Myocyte (in vitro differentiated cells): ENCODE measurements at regions not wholly inside any gene's neighbourhood (a gene's known extent, or its start where the extent isn't known, plus 50 kb on each side); places are given as distances from the start of the nearest gene placed in this dataset.
"Not testable (repeated sequence)": the region's sequence is repeated elsewhere in the genome, so short reads cannot be mapped to it uniquely, and the experiment has no call there.

ENCODE experiments used
- DNase-seq: peaks from one replicate; pipeline ENCODE4 v3.0.0-alpha.2; 2012; ENCODE audit warnings: low read depth

DNA sequence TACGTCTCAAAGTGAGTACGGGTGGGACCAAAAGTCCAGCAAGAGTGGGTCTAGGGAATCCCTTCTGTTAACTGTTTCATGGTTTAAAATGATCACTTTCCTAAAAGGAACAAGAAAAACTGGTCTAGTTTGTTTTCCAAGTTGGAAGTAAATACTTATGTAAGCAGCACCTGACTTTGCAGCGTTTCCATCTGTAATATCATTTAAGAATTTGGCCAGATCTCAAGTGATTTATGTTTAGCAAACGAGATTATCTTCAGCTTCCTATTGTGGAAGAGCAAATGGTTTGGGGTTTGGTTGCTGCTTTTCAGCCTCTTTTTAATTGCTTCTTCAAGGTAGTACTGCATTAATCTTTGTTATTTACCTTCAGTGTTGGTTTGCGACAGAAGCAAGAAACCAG is 50.4 kb downstream of the FHIP1A start:
- no peak for DNase-seq

DNA sequence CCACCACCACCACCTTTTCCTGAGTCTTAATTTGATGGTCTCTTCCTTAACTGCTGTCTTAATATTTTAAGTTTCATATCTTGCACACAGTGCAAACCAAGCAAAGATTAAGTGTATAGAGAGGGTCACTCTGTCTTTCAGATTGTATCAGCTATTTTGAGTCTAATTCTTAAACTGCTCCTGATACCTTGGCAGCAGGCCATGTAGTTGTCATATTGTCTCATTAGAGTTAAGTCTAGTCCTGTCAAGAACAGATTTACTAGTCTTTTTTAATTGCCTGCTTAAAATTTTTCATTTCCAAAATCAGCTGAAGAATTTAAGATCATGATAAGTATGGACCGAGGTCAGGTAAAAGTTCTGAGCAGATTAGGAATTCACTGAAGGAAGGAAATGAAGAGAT is 51.5 kb downstream of the FHIP1A start:
- DNase-seq = no peak

DNA sequence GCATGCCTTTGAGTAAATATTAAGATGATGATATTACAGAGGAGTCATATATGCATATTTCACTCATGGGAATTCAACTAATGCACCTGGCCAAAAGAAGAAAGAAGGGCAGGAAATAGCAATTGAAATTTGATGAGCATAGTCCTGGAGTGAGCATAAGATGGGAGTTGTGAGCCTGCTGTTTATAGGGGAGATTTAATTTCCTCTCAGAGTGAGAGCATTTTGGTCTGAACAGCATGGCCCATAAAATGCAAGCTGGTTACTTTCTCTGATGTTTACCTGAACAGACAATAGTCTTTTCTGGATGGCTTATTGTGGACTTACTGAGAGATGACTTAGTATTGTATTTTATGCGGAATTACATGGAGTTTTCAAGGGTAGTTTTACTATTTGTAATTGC is 53.6 kb downstream of the FHIP1A start:
- DNase-seq = no peak

DNA sequence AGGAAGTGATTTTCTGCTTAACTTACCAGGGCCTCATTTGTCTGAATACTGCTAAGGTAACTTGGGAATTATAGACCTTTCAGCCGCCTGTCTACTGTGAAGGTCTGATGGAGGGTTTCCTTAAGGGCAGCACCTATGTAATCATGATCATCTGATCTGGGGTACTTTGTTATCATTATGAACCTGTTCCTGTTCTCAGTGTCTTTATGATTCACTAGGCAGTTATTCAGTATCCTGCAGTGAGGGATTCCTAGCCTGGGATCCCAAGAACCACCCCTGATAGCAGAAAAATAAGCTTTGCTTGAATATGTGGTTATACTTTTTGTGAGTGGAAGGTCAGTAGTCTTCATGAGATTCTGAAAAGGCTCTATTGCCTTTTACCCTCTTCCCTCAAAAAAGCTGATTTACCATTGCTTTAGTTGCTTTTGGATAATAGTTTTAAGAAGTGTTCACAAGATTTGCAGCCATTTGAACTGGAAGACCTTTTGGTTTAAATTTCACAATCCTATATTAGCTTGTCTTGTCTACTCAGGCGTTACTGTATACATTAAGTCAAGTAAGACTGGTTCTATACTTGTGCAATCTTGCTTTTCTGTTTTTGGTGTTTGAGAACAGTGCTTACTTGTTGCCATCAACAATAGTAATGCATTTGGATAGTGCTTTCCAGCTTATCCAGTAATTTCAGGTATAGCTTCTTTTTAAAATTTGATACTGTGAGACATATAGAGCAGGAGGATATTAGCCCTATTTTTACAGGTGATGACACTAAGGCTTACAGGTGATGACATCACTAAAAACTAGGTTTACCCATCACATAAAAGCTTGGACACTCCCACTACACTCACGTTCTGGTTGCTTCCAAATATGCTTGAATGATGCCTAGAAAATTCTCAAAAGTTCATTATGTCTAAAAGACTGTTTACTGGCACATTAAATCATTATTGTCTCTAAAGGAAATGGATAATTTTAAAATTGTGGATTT is 60.0 kb downstream of the FHIP1A start:
- no peak for DNase-seq

DNA sequence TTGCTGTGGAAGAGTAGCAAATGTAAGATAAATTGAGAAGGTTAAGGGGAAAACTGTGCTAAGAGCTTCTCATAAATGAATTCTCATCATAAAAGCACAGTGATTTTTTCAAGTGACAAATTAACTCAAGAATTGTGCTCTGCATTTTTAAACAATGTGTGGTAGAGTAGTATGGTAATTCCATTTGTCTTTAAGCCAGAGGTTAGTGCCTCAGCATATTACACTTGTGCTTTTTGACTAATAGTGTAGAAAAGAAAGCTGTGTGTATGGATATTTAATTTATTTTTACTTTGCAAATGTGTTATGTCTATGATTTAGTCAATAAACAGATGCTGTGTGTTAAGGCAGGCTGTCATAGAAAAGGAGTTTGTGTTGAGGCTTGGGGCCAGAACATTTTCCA is 61.0 kb downstream of the FHIP1A start:
- no peak for DNase-seq

DNA sequence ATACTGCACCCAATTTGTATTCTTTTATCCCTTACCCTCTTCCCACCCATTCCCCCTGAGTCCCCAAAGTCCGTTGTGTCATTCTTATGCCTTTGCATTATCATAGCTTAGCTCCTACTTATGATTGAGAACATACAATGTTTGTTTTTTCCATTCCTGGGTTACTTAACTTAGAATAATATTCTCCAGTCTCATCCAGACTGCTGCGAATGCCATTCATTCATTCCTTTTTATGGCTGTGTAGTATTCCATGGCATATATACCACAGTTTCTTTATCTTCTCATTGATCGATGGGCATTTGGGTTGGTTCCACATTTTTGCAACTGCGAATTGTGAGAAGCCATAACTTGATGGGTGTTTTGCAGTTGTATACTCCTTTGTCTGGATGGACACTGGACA is 62.8 kb downstream of the FHIP1A start:
- DNase-seq = no peak

DNA sequence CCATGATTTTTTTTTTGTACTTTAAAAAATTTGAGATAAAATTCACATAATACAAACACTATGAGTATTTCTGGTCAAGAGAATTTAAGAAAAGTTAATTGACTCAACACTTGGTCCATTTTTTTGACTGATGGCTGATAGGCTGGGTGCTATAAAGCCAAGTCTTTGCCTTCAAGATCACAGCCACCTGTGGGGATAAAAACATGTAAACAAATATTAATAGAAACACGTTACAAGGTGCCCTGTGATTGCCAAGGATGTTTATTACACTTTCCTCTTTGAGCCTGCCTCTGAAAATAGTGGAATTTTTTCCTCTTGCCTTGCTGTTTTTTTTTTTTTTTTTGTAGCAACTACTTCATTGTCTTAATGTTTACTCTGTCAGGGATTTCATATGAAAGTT is 63.3 kb downstream of the FHIP1A start:
- DNase-seq = no peak

DNA sequence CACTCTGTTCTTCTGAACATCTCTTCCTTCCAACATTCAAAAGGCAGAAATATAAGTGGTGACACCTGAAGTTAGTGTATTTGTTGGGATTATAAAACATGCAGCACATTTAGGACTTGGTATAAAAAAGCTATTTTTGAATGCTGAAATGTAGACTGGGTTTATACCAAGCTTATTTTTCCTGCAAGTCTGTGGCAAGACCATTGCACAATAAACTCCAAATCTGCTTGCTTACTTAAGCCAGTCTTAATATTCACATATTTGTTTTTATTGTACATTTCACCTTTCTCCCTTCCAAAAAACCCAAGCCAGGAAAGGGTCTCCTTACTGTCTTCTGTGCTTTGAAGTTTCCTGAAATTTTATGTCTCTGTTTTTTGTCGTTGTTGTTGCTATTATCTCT is 63.7 kb downstream of the FHIP1A start:
- DNase-seq = no peak

DNA sequence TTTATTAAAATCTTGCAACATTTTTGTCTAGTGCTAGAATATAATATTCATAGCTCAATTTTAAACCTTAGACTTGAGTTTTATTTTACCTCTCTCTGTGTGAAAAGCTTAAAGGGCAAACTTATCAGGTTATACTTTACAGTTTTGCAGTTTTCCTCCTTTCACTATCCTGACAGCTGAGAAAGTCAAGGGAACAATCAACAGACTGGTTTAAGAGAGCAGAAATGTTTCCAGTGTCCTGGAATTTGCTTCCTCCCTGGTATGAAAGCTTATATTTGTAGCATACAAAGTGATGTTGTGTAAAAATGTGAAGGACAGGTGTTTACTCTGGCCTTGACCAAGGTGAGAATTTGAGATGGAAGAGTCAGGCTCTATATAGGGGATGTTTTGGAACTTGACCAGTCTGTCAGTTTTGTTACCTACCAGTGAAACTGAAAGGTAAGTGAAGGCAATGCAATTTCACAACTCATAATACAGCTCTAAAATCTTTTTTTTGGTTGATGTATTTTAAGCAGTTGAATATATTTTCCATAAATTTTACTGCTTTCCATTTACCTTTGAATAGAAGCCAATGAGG is 64.6 kb downstream of the FHIP1A start:
- no peak for DNase-seq

DNA sequence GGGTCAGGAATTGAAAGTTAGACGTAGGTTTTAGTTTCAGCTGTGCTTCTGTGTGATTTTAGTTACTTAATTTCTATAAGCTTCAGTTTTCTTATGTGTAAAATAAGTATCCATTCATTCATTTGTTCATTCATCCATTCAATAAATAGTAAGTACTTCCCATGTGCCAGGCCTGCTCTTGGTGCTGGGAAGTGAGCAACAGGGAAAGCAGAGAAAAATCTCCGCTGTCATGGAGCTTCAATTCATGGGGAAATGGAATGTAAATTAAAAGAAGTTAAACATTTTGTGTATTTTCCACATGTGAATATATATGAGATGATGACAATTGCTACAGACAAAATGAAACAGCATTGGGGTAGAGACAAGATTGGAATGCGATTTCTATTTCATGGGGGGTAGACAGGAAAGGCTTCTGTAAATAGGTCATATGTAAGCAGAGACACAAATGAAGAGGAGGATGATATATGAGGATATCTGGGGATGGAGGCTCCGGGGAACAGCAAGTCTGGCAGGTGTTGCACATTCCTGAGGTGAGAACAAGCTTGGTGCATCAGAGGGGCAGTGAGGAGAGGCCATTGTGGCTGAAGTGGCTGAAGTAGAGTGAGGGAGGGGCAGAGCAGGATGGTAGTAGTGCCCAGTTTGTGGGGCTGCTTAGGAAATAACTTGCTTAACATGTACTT is 66.2 kb downstream of the FHIP1A start:
- DNase-seq = peak; percentile 33

DNA sequence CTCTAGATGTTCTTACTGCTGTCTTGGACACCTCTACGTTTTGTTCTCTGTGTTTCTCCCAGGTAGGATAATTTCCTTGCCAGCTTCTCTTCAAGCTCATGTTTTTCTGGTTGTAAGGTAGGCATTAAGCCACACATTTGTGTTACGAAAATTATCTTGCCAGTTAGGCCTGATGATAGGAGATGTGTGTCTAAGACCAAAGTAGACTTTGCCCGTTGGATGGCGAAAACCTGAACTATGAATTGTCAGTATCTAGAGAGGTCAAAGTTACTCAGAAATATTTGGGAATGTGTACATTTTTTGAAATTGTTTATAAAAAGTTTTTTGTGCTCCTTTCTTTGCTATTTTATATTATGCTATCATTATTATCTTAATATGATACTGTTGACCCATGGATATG is 72.8 kb downstream of the FHIP1A start:
- DNase-seq = no peak

DNA sequence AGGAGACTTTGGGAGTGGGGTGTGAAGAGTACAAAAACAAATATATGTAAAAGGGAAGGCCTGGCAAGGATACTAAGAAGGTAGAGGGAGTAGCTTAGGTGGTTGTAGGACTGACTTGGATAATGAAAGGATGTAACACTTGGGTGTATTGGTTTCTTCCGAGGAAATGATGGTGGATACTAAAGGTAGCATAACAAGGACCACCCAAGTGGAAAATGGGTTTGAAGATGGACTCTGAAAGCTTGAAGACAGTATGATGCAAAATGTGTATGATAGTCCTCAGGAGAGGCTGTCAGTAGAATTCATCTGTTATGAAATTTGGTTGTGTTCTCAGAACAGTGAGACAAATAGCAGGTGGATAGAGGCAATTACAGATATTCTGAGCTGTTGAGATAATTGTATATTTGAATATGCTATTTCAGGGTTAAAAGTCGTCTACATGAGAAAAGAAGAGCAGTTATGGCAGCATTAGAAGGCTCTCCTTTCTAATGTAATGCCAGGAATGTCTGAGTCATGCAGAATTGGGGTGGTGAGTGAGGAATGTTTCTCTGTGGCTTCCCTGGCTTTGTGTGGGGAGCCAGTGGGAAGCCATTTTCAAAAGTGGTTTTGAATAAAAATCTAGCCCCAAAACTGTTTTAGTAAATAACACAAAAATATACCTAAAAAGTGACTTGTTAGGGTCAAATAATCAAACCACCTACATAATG is 75.6 kb downstream of the FHIP1A start:
- DNase-seq = peak; percentile 95

DNA sequence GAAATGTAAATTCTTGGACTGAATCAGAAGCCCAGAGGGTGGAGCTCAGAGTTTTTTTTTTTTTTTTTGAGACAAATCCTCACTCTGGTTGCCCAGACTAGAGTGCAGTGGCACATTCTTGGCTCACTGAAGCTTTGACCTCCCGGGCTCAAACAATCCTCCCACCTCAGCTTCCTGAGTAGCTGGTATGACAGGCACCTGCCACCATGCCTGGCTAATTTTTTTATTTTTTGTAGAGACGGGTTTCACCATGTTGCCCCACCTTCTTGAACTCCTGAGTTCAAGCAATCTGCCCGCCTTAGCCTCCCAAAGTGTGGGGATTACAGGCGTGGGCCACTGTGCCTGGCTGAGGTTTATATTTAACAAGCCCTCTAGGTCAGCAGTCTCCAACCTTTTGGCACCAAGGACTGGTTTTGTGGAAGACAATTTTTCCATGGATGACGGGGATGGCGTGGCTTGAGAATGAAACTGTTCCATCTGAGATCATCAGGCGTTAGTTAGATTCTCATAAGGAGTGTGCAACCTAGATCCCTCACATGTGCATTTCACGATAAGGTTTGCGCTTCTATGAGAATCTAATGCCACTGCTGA is 76.7 kb downstream of the FHIP1A start:
- DNase-seq = peak; percentile 58

DNA sequence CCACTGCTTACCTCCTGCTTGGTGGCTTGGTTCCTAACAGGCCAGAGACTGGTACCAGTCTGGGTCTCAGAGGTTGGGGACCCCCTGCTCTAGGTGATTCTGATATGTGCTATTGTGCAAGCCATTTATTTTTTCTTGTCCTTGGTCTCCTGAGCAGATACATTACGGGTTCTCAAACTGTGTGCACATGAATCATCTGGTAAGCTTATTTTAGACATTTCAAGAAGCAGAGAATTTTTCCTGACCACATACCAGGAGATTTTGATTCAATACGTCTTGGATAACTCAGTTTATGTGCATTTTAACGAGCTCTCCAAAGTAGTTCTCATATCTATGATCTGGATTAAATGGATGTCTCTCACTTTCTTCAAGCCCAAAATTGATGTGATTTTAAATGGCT is 77.2 kb downstream of the FHIP1A start:
- peak; percentile 52 for DNase-seq

DNA sequence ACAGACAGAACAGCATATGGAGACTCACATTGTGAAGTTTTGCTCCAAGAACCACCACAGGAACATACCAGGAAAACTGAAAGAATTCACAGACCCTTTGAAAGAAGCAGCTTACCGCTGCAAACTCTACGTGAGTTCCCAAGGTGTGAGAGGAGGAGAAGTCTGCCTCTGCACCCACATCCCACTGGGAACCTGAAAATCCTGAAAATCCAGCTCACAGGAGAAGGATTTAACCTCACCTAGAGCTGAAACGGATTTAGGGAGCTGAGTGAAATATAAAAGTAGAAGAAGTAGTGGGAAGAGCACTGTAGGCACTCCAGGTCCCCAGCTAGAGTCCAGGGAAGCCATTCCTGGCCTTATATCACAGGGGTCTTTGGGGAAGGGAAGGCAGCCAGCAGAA is 80.0 kb downstream of the FHIP1A start:
- no peak for DNase-seq

DNA sequence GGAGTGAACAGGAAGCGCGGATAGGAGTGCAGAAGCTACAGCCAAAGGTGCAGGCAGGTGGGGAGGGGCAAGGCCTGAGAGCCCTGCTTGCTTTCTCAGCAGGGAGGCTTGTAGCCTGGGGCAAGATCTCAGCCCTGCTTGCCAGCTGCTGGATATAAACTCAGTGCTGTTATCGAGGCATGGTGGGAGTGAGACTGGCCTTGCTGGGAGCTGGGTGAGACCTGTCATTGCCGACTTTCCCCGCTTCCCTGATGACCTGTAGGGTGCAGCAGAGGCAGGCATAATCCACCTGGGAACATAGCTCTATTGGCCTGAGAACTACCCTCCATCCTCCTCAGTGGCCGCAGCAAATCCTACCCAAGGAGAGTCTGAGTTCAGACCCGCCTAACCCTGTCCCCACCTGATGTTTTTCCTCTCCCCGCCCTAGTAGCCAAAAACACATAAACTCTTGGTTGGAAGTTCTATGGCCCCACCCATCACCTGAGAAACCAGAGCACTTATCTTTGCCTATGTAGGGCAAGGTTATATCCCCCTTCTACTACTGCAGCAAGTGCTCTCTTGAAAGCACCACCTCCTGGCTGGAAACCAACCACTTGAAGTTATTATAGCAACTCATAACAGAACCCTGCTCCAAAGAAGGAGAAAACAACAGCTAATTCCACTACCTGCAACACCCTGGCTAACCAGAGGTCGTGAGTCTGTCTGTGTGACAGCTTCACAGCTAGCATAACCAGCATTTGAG is 80.7 kb downstream of the FHIP1A start:
- DNase-seq = no peak

DNA sequence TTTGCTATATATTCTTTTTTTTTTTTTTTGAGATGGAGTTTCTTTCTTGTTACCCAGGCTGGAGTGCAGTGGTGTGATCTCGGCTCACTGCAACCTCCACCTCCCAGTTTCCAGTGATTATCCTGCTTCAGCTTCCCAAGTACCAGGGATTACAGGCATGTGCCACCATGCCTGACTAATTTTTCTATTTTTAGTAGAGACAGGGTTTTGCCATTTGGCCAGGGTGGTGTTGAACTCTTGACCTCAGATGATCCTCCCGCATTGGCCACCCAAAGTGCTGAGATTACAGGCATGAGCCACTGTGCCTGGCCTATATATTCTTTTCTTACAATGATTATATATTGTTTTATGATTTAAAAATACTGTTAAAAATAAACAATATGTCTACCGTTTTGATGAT is 86.6 kb downstream of the FHIP1A start:
- peak; percentile 67 for DNase-seq

DNA sequence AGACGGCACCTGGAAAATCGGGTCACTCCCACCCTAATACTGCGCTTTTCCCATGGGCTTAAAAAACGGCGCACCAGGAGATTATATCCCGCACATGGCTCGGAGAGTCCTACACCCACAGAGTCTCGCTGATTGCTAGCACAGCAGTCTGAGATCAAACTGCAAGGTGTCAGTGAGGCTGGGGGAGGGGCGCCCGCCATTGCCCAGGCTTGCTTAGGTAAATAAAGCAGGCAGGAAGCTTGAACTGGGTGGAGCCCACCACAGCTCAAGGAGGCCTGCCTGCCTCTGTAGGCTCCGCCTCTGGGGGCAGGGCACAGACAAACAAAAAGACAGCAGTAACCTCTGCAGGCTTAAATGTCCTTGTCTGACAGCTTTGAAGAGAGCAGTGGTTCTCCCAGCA is 102.6 kb downstream of the FHIP1A start:
- not testable (repeated sequence) for DNase-seq

DNA sequence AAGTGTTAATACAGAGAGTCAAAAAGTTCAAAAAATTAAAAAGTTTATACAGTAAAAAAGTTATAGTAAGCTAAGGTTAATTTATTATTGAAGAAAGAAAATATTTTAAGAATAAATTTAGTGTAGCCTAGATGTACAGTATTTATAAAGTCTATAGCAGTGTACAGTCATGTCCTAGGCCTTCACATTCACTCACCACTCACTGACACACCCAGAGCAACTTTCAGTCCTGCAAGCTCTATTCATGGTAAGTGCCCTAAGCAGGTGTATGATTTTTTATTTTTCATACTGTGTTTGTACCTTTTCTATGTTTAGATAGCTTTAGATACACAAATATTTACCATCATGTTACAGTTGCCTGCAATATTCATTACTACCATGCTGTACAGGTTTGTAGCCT is 108.9 kb downstream of the FHIP1A start:
- no peak for DNase-seq

DNA sequence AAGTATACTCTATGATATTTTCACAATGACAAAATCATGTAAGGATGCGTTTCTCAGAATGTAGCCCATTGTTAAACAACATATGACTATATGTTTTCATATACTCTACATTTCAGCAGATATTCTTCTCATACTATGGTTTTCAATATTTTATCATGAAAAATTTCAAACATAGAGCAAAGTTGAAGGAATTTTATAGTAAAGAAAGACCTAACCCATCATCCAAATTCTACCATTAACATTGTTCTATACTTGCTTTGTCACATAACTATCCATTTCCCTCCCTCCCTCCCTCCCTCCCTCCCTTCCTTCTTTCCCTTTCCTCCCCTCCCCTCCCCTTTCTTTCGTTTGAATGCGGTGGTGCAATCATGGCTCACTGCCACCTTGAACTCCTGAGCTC is 109.4 kb downstream of the FHIP1A start:
- DNase-seq = no peak
